Natural killer cell (primary cell): ENCODE measurements at regions not wholly inside any gene's neighbourhood (a gene's known extent, or its start where the extent isn't known, plus 50 kb on each side); places are given as distances from the start of the nearest gene placed in this dataset.

ENCODE experiments used
- ATAC-seq, 3 donors: fragments of 150-1000 bp in 2 of 3; fragments of 200-7000 bp in 1 of 3; cut with Tn5 transposase; 1 replicate in 1 of 3; 2 replicates in 2 of 3; pipeline ENCODE4 v1.10.0; 2021; ENCODE audit warnings: mild to moderate bottlenecking in 2 of 3, moderate library complexity in 2 of 3
- DNase-seq, 2 donors: peaks; one replicate each; pipeline versions ENCODE4 v3.0.0 to v3.0.0-alpha.2; 2013 to 2021; ENCODE audit warnings: mixed read lengths in 1 of 2
- H3K27ac ChIP-seq: one replicate; pipeline ENCODE4 v1.5.1; 2013; ENCODE audit warnings: mild to moderate bottlenecking, low read length
- H3K27me3 ChIP-seq: one replicate; pipeline ENCODE4 v1.6.1; 2013; ENCODE audit warnings: low read length; ENCODE audit not compliant: control insufficient read depth, insufficient read depth
- H3K36me3 ChIP-seq: one replicate; pipeline ENCODE4 v1.6.1; 2013; ENCODE audit warnings: low read length; ENCODE audit not compliant: control insufficient read depth, insufficient read depth
- H3K4me1 ChIP-seq: one replicate; pipeline ENCODE4 v1.6.1; 2013; ENCODE audit warnings: low read length; ENCODE audit not compliant: control insufficient read depth, insufficient read depth
- H3K4me3 ChIP-seq: one replicate; pipeline ENCODE4 v1.5.1; 2013; ENCODE audit warnings: low read length
- H3K9me3 ChIP-seq: one replicate; pipeline ENCODE4 v1.6.1; 2013; ENCODE audit warnings: low read length; ENCODE audit not compliant: control insufficient read depth, insufficient read depth
- H3K27ac Mint-ChIP-seq, 2 donors: one replicate each; pipeline ENCODE4 v1.8.0; 2022; ENCODE audit warnings: mild to moderate bottlenecking in 2 of 2, mixed read lengths in 2 of 2, moderate library complexity in 1 of 2
- H3K27me3 Mint-ChIP-seq, 2 donors: one replicate each; pipeline ENCODE4 v1.8.0; 2022; ENCODE audit warnings: low read depth in 2 of 2, mixed read lengths in 2 of 2
- H3K36me3 Mint-ChIP-seq: one replicate; pipeline ENCODE4 v1.8.0; 2022; ENCODE audit warnings: mixed read lengths
- H3K4me1 Mint-ChIP-seq, 2 donors: one replicate each; pipeline ENCODE4 v1.8.0; 2022; ENCODE audit warnings: mixed read lengths in 2 of 2
- H3K4me3 Mint-ChIP-seq: one replicate; pipeline ENCODE4 v1.8.0; 2022; ENCODE audit warnings: mild to moderate bottlenecking, moderate library complexity, mixed read lengths
- H3K9me3 Mint-ChIP-seq, 2 donors: one replicate each; pipeline ENCODE4 v1.8.0; 2022; ENCODE audit warnings: mixed read lengths in 2 of 2
- CTCF ChIP-seq: fragments of 200-600 bp; IDR thresholded peaks from one replicate; pipeline ENCODE4 v1.8.0; 2022; ENCODE audit warnings: antibody characterized with exemption
- WGBS: methylation state at CpG from one replicate; pipeline ENCODE4 v1.1.7; 2013; ENCODE audit warnings: missing lambda C conversion rate; ENCODE audit not compliant: insufficient coverage; 5-methylcytosine and 5-hydroxymethylcytosine counted together
- intact Hi-C: fragments of 100-400 bp; cut with micrococcal nuclease; formaldehyde crosslinking; loops from one replicate; pipeline ENCODE4 v1.14.2; 2022

- H3K4me3 Mint-ChIP-seq: no peak overlapping the region
- TF ChIP-seq CTCF: no peak
Measured at GRCh38 chr1:87814573-87814972, 485.9 kb downstream of the LMO4 start.

GRCh38 chr1:87816646-87817045 is 488.0 kb downstream of the LMO4 start:
- H3K27me3 ChIP-seq: no peaks in the 10 kb centered on the region
- Mint-ChIP-seq H3K4me1 (peaks cover 0 to 5% of the 10 kb centered on the region in 2 donors), H3K4me3 (no peak overlapping the region), H3K27me3 (peaks cover 0 to 4% of the 10 kb centered on the region in 2 donors), H3K9me3 (no peaks in the 10 kb centered on the region), H3K27ac (no peak overlapping the region), H3K36me3 (no peaks in the 10 kb centered on the region)
- H3K36me3 ChIP-seq: no peaks in the 10 kb centered on the region
- DNase-seq (no peak), ATAC-seq (no peak)
- H3K9me3 ChIP-seq: no peaks in the 10 kb centered on the region
- 95% methylated on average over 3 of the region's 3 CpGs for WGBS
- H3K27ac ChIP-seq: no peak overlapping the region
- no peaks in the 10 kb centered on the region for H3K4me1 ChIP-seq
- no peak for TF ChIP-seq CTCF
- intact Hi-C loops: no loop called here
- H3K4me3 ChIP-seq: no peak overlapping the region

More at GRCh38 chr1:87814573-87814972, 485.9 kb downstream of the LMO4 start:
- H3K9me3 Mint-ChIP-seq: no peaks in the 10 kb centered on the region
- H3K4me1 Mint-ChIP-seq: no peaks in the 10 kb centered on the region
- no peaks in the 10 kb centered on the region for H3K36me3 Mint-ChIP-seq
- no CpG with 5 or more reads among the region's 1 CpG for WGBS
- H3K4me1 ChIP-seq: no peaks in the 10 kb centered on the region
- no peaks in the 10 kb centered on the region for H3K27me3 Mint-ChIP-seq
- DNase-seq (no peak), ATAC-seq (no peak)
- H3K36me3 ChIP-seq: no peaks in the 10 kb centered on the region
- no peak overlapping the region for H3K4me3 ChIP-seq
- no peaks in the 10 kb centered on the region for H3K27me3 ChIP-seq
- H3K9me3 ChIP-seq: no peaks in the 10 kb centered on the region
- H3K27ac ChIP-seq: no peak overlapping the region
- intact Hi-C loops: no loop called here
- H3K27ac Mint-ChIP-seq: no peak overlapping the region

GRCh38 chr1:87820668-87821334 is 492.1 kb downstream of the LMO4 start:
- Histone ChIP-seq H3K27me3 (no peaks in the 10 kb centered on the region), H3K4me1 (no peaks in the 10 kb centered on the region), H3K4me3 (no peak overlapping the region), H3K9me3 (no peaks in the 10 kb centered on the region), H3K36me3 (no peaks in the 10 kb centered on the region), H3K27ac (no peak overlapping the region)
- Mint-ChIP-seq H3K27ac (no peak overlapping the region), H3K9me3 (no peaks in the 10 kb centered on the region), H3K4me1 (peaks cover 0 to 5% of the 10 kb centered on the region in 2 donors), H3K4me3 (no peak overlapping the region), H3K36me3 (no peaks in the 10 kb centered on the region), H3K27me3 (peaks cover 0 to 4% of the 10 kb centered on the region in 2 donors)
- ATAC-seq (no peak), DNase-seq (no peak)
- WGBS: 60% methylated on average over 5 of the region's 8 CpGs
- intact Hi-C loops: no loop called here
- TF ChIP-seq CTCF: no peak

GRCh38 chr1:87821335-87821697 is 492.6 kb downstream of the LMO4 start:
- no peak overlapping the region for H3K4me3 ChIP-seq
- no peak overlapping the region for H3K27ac Mint-ChIP-seq
- H3K27me3 ChIP-seq: no peaks in the 10 kb centered on the region
- no peaks in the 10 kb centered on the region for H3K9me3 ChIP-seq
- intact Hi-C loops: no loop called here
- no peak for TF ChIP-seq CTCF
- no peaks in the 10 kb centered on the region for H3K36me3 Mint-ChIP-seq
- H3K36me3 ChIP-seq: no peaks in the 10 kb centered on the region
- peaks cover 0 to 4% of the 10 kb centered on the region in 2 donors for H3K27me3 Mint-ChIP-seq
- H3K4me1 Mint-ChIP-seq: peaks cover 1 to 5% of the 10 kb centered on the region in 2 donors
- no peak overlapping the region for H3K4me3 Mint-ChIP-seq
- 90% methylated on average over 5 of the region's 5 CpGs for WGBS
- ATAC-seq (no peak), DNase-seq (no peak)
- no peaks in the 10 kb centered on the region for H3K9me3 Mint-ChIP-seq
- no peak overlapping the region for H3K27ac ChIP-seq
- no peaks in the 10 kb centered on the region for H3K4me1 ChIP-seq
